Skeletal muscle satellite cell (primary cell): ENCODE measurements at regions not wholly inside any gene's neighbourhood (a gene's known extent, or its start where the extent isn't known, plus 50 kb on each side); places are given as distances from the start of the nearest gene placed in this dataset.
"Not testable (repeated sequence)": the region's sequence is repeated elsewhere in the genome, so short reads cannot be mapped to it uniquely, and the experiment has no call there.

Experiments used
- H3K27me3 ChIP-seq: 2 replicates; pipeline ENCODE4 v1.7.0; 2013; ENCODE audit warnings: low read length; ENCODE audit not compliant: control insufficient read depth, insufficient read depth
- H3K36me3 ChIP-seq: 2 replicates; pipeline ENCODE4 v1.7.0; 2013; ENCODE audit warnings: mild to moderate bottlenecking, control low read depth, low read length; ENCODE audit not compliant: insufficient read depth
- H3K4me1 ChIP-seq: 2 replicates; pipeline ENCODE4 v1.7.0; 2013; ENCODE audit warnings: low read length; ENCODE audit not compliant: control insufficient read depth, insufficient read depth
- H3K4me2 ChIP-seq: 2 replicates; pipeline ENCODE4 v1.7.0; 2013; ENCODE audit warnings: mild to moderate bottlenecking, low read length
- H3K4me3 ChIP-seq: 2 replicates; pipeline ENCODE4 v1.7.0; 2013; ENCODE audit warnings: low read length
- H3K9ac ChIP-seq: 2 replicates; pipeline ENCODE4 v1.7.0; 2013; ENCODE audit warnings: mild to moderate bottlenecking, low read depth, low read length, moderate library complexity
- H3K9me3 ChIP-seq: replicated peaks from 2 replicates; pipeline ENCODE4 v1.7.0; 2013; ENCODE audit warnings: mild to moderate bottlenecking, control low read depth, low read length

DNA sequence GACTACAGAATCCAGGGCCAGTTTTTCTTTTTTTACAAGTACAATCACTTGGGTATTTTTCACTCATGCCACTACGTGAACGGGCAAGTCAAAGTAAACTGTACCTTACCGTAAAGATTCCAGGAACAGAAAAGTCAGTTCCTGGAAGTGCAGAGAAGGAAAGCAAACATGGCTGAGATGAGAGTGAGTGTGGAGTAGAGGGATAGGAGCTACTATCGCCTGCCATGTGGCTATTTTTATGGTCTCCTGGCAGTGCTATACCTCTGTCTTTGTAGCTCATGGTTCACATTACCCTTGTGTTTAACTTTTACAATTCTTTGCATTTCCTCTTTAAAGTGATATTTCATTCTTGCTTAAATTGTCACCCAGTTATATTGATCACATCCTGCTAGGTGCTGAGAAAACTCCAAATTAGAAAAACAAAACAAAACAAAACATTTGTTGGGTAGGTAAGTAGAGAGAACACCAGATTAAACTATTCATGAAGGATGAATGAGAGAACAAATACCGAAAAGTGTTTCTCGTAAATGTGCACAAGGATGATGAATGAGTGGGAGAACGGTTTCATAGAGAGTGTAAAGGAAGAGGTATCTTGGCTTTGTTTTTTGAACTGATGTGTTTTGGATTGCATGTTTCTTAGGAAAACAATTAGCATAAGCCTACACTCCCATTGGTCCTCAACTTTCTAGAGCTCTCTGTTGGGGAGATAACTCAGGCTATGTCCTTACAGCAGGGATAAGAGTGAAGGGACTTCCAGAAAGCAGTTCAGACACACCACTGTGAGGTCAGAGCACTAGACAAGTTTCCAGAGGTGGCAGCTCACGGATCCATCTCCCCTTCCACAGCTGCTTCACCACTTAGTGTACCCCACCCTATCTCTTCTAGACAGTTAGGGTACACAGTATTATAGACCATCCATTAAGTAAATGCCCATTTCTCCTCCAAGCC, 163.7 kb downstream of the IPO8 start:
- H3K27me3 ChIP-seq: no peaks in the 10 kb centered on the region
- no peaks in the 10 kb centered on the region for H3K9me3 ChIP-seq
- H3K4me2 ChIP-seq: no peak overlapping the region
- H3K4me1 ChIP-seq: no peaks in the 10 kb centered on the region
- no peak overlapping the region for H3K9ac ChIP-seq
- H3K4me3 ChIP-seq: no peak overlapping the region
- no peaks in the 10 kb centered on the region for H3K36me3 ChIP-seq

DNA sequence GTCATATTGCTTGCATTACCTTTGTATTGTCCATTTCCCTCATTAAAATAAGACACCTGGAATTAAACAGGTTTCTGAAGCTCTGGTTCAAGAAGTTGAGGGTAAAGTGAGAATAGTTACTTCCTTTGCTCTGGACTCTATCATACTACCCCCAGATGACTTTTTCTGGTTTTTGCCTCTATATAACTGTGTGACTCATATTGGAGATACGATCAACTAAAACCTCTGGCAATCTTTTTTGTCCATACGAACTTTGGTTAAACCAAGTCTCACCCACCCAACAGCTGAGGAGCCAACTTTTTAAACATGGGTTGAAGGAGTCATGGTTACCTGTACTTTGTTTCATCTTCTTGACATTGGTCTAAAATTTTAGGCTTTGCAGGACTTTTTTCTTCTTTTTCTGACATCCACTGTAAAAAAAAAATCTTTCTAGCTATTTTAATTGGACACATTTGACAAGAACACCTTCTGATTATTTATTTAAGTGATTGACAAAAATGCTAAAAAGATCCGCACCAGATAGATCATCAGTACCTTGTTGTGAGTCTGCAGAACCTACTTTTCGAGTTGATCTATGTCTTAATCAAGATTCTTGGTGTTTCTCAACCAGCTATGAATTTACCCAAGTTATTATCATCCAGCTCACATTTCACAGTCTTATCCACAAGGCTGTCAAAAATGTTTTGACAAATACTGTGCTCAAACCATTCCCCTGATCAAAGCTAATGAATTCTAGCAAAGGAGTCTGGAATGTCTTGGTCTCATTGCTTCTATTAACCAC, 166.0 kb downstream of the IPO8 start:
- Histone ChIP-seq H3K4me3 (no peak overlapping the region), H3K9me3 (no peaks in the 10 kb centered on the region), H3K9ac (no peak overlapping the region), H3K36me3 (no peaks in the 10 kb centered on the region), H3K4me1 (no peaks in the 10 kb centered on the region), H3K27me3 (no peaks in the 10 kb centered on the region), H3K4me2 (no peak overlapping the region)

DNA sequence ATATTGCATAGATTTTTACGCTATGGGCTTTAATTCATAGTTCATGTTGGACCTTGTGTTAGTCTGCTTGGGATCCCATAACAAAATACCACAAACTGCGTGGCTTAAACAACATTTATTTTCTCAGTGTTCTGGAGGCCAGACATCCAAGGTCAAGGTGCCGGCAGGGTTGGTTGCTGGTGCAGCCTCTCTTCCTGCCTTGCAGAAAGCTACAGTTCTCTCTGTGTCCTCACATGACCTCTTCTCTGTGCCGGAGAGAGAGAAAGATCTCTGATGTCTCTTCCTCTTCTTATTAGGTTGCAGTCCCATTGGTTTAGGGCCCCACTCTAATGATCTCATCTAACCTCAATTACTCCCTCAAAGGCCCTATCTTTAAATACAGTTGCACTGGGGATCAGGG, 170.5 kb downstream of the IPO8 start:
- H3K4me2 ChIP-seq: no peak overlapping the region
- no peak overlapping the region for H3K4me3 ChIP-seq
- H3K9ac ChIP-seq: no peak overlapping the region
- H3K36me3 ChIP-seq: no peaks in the 10 kb centered on the region
- no peaks in the 10 kb centered on the region for H3K4me1 ChIP-seq
- H3K9me3 ChIP-seq: no peaks in the 10 kb centered on the region
- H3K27me3 ChIP-seq: no peaks in the 10 kb centered on the region

DNA sequence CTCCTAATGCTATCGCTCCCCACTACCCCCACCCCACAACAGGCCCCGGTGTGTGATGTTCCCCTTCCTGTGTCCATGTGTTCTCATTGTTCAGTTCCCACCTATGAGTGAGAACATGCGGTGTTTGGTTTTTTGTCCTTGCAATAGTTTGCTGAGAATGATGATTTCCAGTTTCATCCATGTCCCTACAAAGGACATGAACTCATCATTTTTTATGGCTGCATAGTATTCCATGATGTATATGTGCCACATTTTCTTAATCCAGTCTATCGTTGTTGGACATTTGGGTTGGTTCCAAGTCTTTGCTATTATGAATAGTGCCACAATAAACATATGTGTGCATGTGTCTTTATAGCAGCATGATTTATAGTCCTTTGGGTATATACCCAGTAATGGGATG, 175.4 kb downstream of the IPO8 start:
- H3K4me1 ChIP-seq, H3K4me2 ChIP-seq, H3K9me3 ChIP-seq, H3K9ac ChIP-seq, H3K27me3 ChIP-seq, H3K36me3 ChIP-seq, H3K4me3 ChIP-seq: not testable (repeated sequence)

DNA sequence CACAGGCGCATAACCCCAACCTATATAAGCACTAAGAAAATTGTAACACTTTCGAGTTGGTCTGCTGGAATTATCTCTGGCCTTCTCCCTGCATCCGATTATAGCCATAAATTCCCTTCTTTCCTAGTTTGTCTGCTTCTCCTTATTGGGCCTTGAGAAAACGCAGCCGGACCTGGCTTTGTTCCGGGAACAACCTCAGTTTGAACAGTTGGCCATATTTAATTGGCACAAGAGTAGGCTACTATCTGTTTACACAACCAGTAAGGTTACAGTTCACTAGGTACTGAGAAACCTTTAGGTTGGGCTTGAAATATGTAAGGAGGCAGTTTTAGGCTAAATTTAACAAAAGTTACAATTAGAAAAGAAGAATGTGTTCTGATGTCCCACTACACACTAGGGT, 176.1 kb downstream of the IPO8 start:
- Histone ChIP-seq H3K36me3 (no peaks in the 10 kb centered on the region), H3K9ac (no peak overlapping the region), H3K9me3 (no peaks in the 10 kb centered on the region), H3K4me2 (no peak overlapping the region), H3K4me3 (no peak overlapping the region), H3K4me1 (peaks cover 4% of the 10 kb centered on the region), H3K27me3 (no peaks in the 10 kb centered on the region)

DNA sequence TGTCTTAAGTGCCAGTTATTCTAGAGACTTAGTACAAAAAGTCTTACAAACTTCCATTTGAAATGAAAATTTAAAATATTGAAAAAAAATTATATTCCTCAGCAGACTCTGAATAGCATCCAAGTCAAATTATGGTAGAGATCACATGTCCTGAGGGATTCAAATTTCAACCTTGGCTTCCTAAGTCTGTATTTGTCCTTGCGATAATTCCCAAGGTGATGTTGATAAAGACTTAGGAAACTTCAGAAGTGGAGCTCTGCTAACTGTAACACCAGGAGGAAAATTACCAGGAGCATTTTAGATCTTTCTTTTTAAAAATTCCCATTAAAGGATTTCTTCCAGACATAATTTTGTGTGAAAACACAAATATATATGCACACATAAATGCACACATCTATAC, 178.3 kb downstream of the IPO8 start:
- Histone ChIP-seq H3K4me3 (no peak overlapping the region), H3K4me2 (no peak overlapping the region), H3K36me3 (no peaks in the 10 kb centered on the region), H3K9me3 (no peaks in the 10 kb centered on the region), H3K27me3 (no peaks in the 10 kb centered on the region), H3K9ac (no peak overlapping the region), H3K4me1 (peaks cover 4% of the 10 kb centered on the region)

DNA sequence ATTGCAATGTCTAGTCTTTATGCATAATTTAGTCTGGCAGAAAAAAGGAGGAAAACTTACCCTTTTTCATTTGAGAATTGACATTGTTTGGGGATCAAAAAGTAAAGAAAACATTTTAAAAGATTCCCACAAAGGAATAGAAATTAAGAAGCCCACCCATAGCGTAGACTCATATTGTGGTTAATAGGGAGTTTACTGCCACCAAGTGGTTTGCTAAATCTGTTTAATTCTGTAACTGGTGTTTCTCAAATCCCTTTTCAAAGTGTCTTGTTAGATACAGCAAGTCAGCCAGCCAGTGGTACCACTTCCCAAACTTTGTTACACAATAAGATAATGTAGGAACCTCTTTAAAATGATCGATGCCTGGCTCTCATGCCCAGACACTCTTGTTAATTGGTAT, 180.3 kb downstream of the IPO8 start:
- H3K9ac ChIP-seq: no peak overlapping the region
- H3K4me3 ChIP-seq: no peak overlapping the region

DNA sequence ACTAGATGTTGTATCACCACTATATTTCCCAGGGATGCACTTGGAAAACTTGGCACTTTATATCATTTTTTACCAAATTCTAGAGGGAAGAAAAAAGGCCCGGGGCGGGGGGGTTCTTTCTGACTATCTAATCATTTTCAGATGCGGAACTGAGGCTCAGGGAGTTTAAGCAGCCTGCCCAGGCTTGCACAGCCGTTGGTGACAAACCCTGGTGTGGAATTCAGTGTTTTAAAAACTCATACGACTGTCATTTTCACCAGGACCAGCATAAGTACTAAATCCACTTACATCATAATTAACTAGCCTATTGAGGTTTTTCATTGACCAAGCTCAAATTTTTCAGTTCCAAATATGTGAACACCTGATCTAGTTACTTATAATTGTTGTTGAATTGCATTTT, 181.0 kb downstream of the IPO8 start:
- no peaks in the 10 kb centered on the region for H3K36me3 ChIP-seq
- H3K9me3 ChIP-seq: no peaks in the 10 kb centered on the region
- peaks cover 3% of the 10 kb centered on the region for H3K27me3 ChIP-seq
- peaks cover 4% of the 10 kb centered on the region for H3K4me1 ChIP-seq
- H3K4me2 ChIP-seq: no peak overlapping the region
- no peak overlapping the region for H3K9ac ChIP-seq
- no peak overlapping the region for H3K4me3 ChIP-seq

More for the DNA sequence above, 180.3 kb downstream of the IPO8 start:
- Histone ChIP-seq H3K9me3 (no peaks in the 10 kb centered on the region), H3K27me3 (peaks cover 3% of the 10 kb centered on the region), H3K4me2 (no peak overlapping the region), H3K36me3 (no peaks in the 10 kb centered on the region), H3K4me1 (peaks cover 4% of the 10 kb centered on the region)

DNA sequence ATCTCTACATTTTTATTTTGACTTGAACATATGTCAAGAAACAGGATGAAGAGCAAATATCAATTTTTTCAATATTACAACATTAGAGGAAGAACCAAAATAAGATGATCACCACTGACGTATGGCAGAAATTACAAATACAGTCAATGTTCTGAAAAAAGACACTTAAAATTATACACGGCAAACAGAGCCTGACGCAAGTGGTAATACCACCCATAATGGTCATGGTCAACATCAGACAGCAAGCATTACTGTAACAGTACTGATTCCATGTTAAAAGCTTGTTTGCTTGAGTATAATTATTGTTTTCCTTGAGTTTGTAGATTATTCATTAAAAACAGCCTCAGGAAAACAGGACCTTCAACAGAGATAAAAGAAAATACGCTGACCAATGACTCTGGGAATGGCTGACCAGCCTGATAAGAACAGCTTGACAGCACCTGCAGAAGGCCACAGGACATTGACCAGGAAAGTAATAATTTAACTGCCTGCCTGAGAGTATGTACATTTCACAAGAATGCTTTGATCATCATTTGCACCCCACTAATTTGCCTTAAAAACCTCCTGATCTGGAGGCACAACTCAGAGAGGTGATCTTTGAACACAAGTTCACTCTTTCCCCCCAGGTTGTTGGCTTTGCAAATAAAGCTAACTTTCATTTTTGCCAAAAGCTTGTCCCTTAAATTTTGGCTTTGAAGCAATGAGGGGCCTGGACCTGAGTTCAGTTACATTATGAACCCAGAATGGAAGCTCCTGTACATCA, 187.3 kb downstream of the IPO8 start:
- no peak overlapping the region for H3K4me3 ChIP-seq
- H3K9me3 ChIP-seq: no peaks in the 10 kb centered on the region
- H3K4me1 ChIP-seq: no peaks in the 10 kb centered on the region
- H3K9ac ChIP-seq: no peak overlapping the region
- H3K27me3 ChIP-seq: peaks cover 20% of the 10 kb centered on the region
- H3K4me2 ChIP-seq: no peak overlapping the region
- no peaks in the 10 kb centered on the region for H3K36me3 ChIP-seq

DNA sequence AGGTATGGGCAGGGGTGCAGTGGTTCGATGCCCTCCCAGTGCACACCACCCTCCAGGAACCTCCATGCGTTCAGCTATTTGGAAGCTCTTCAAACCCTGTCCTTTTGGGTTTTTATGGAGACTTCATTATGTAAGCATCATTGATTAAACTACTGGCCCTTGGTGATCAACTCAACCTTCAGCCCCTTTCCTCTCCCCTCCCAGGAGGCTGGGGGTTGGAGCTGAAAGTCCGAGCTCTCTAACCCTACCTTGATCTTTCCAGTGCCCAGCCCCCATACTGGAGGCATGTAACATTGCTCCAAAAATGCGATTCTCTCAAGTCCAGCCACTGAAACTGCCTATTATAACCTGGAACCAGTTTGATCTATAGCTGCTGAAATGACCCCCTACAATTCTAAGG, 188.1 kb downstream of the IPO8 start:
- Histone ChIP-seq H3K27me3 (peaks cover 20% of the 10 kb centered on the region), H3K4me1 (no peaks in the 10 kb centered on the region), H3K4me3 (no peak overlapping the region), H3K9me3 (no peaks in the 10 kb centered on the region), H3K36me3 (no peaks in the 10 kb centered on the region), H3K4me2 (no peak overlapping the region), H3K9ac (no peak overlapping the region)

DNA sequence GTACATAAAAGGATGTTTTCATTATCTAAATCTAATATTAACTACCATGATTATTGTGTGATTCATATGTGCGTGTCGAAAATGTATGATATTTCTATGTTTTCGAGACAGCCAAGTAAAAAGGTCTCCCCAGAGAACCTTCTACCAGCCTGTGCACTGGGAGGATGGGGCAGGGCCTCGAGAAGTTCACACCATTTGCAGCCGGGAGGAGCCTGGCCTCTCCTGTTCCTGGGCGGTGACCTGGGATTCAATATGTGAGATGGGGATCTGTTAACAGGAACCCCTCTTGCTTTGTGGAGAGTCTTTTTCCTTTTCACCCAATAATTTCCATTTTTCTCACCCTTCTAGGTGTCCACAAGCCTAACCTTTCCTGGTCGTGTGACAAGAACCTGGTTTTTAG, 189.3 kb downstream of the IPO8 start:
- H3K4me1 ChIP-seq: no peaks in the 10 kb centered on the region
- H3K27me3 ChIP-seq: peaks cover 20% of the 10 kb centered on the region
- H3K36me3 ChIP-seq: no peaks in the 10 kb centered on the region
- H3K4me2 ChIP-seq: no peak overlapping the region
- H3K9me3 ChIP-seq: no peaks in the 10 kb centered on the region
- no peak overlapping the region for H3K4me3 ChIP-seq
- H3K9ac ChIP-seq: no peak overlapping the region
